DOHH2 (cell line): ENCODE measurements at regions not wholly inside any gene's neighbourhood (a gene's known extent, or its start where the extent isn't known, plus 50 kb on each side); places are given as distances from the start of the nearest gene placed in this dataset.

Source experiments
- EZH2phosphoT487 ChIP-seq: fragments of 200-600 bp; sonication (generic); IDR thresholded peaks from 2 replicates; pipeline ENCODE4 v1.6.1; 2017; ENCODE audit warnings: borderline replicate concordance, mild to moderate bottlenecking, antibody characterized with exemption, low read length, moderate library complexity, mixed read lengths
- TF ChIP-seq, protein P1 (sequence below): fragments of 200-600 bp; sonication (generic); IDR thresholded peaks from one replicate; pipeline ENCODE4 v1.5.1; 2014; ENCODE audit warnings: antibody characterized with exemption, mild to moderate bottlenecking, low read depth, low read length; ENCODE audit not compliant: poor library complexity, severe bottlenecking

DNA sequence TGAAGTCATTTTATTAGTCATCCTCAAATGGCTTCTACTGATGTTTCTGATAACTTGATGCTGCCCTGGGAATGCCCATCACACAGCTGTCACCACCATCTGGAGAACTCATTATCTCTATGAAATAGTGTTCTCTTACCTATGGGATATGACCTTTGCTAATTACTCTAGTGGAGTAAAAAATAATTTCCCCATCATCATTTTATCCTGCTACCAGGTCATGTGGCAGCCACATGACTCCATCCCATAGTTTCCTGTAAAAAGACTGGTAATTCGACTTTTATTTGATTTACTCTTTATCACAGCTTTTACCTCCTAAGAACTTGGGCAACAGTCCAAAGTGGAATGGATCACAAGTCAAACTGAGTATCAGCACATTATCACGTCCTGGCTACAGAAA is 76.1 kb upstream of the USP25 start:
- TF ChIP-seq, protein P1, sequence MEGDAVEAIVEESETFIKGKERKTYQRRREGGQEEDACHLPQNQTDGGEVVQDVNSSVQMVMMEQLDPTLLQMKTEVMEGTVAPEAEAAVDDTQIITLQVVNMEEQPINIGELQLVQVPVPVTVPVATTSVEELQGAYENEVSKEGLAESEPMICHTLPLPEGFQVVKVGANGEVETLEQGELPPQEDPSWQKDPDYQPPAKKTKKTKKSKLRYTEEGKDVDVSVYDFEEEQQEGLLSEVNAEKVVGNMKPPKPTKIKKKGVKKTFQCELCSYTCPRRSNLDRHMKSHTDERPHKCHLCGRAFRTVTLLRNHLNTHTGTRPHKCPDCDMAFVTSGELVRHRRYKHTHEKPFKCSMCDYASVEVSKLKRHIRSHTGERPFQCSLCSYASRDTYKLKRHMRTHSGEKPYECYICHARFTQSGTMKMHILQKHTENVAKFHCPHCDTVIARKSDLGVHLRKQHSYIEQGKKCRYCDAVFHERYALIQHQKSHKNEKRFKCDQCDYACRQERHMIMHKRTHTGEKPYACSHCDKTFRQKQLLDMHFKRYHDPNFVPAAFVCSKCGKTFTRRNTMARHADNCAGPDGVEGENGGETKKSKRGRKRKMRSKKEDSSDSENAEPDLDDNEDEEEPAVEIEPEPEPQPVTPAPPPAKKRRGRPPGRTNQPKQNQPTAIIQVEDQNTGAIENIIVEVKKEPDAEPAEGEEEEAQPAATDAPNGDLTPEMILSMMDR, result no peak
- TF ChIP-seq EZH2phosphoT487, result no peak
